Activated T-helper 17 cell treated with anti-CD3 and anti-CD28 coated beads, Interleukin-2, amount 50 U/mL, for 72 hours (primary cell): ENCODE measurements at regions not wholly inside any gene's neighbourhood (a gene's known extent, or its start where the extent isn't known, plus 50 kb on each side); places are given as distances from the start of the nearest gene placed in this dataset.
"Not testable (repeated sequence)": the region's sequence is repeated elsewhere in the genome, so short reads cannot be mapped to it uniquely, and the experiment has no call there.

ENCODE experiments used
- ATAC-seq: fragments of 150-1000 bp; cut with Tn5 transposase; replicated peaks from 2 replicates; pipeline ENCODE4 v1.10.0; 2021; ENCODE audit warnings: mild to moderate bottlenecking, moderate library complexity
- H3K27ac Mint-ChIP-seq: one replicate; pipeline ENCODE4 v1.8.0; 2022; ENCODE audit warnings: mixed read lengths
- H3K27me3 Mint-ChIP-seq: one replicate; pipeline ENCODE4 v1.8.0; 2022; ENCODE audit warnings: mixed read lengths
- H3K36me3 Mint-ChIP-seq: one replicate; pipeline ENCODE4 v1.8.0; 2022; ENCODE audit warnings: low read depth, mild to moderate bottlenecking, mixed read lengths
- H3K4me1 Mint-ChIP-seq: one replicate; pipeline ENCODE4 v1.8.0; 2022; ENCODE audit warnings: mixed read lengths
- H3K4me3 Mint-ChIP-seq: one replicate; pipeline ENCODE4 v1.8.0; 2022; ENCODE audit warnings: mild to moderate bottlenecking, mixed read lengths
- H3K9me3 Mint-ChIP-seq: one replicate; pipeline ENCODE4 v1.8.0; 2022; ENCODE audit warnings: mixed read lengths

- H3K4me3 Mint-ChIP-seq, H3K4me1 Mint-ChIP-seq, H3K27ac Mint-ChIP-seq: not testable (repeated sequence)
Observed at GRCh38 chr3:195999176-195999575, 82.7 kb downstream of the TFRC start.

GRCh38 chr3:195996314-195996713 lies 85.6 kb downstream of the TFRC start:
- H3K27me3 Mint-ChIP-seq, H3K4me1 Mint-ChIP-seq, H3K4me3 Mint-ChIP-seq, H3K36me3 Mint-ChIP-seq, ATAC-seq, H3K9me3 Mint-ChIP-seq, H3K27ac Mint-ChIP-seq: not testable (repeated sequence)

More at GRCh38 chr3:195999176-195999575, 82.7 kb downstream of the TFRC start:
- H3K27me3 Mint-ChIP-seq, ATAC-seq, H3K9me3 Mint-ChIP-seq, H3K36me3 Mint-ChIP-seq: not testable (repeated sequence)

GRCh38 chr3:195994343-195994742 lies 86.0 kb upstream of the TNK2 start:
- H3K4me3 Mint-ChIP-seq, H3K27me3 Mint-ChIP-seq, H3K4me1 Mint-ChIP-seq, ATAC-seq, H3K27ac Mint-ChIP-seq, H3K36me3 Mint-ChIP-seq, H3K9me3 Mint-ChIP-seq: not testable (repeated sequence)

GRCh38 chr3:195993671-195994070 lies 85.3 kb upstream of the TNK2 start:
- not testable (repeated sequence) for H3K36me3 Mint-ChIP-seq, H3K27me3 Mint-ChIP-seq, ATAC-seq, H3K9me3 Mint-ChIP-seq, H3K4me1 Mint-ChIP-seq, H3K27ac Mint-ChIP-seq, H3K4me3 Mint-ChIP-seq

- not testable (repeated sequence) for H3K9me3 Mint-ChIP-seq, H3K27me3 Mint-ChIP-seq, H3K36me3 Mint-ChIP-seq, ATAC-seq, H3K4me3 Mint-ChIP-seq, H3K4me1 Mint-ChIP-seq, H3K27ac Mint-ChIP-seq
Observed at GRCh38 chr3:195992956-195993595, 84.7 kb upstream of the TNK2 start.

GRCh38 chr3:195991986-195992385 lies 83.6 kb upstream of the TNK2 start:
- H3K27ac Mint-ChIP-seq, H3K36me3 Mint-ChIP-seq, H3K4me1 Mint-ChIP-seq, H3K9me3 Mint-ChIP-seq, H3K27me3 Mint-ChIP-seq, ATAC-seq, H3K4me3 Mint-ChIP-seq: not testable (repeated sequence)

- H3K4me1 Mint-ChIP-seq, H3K27me3 Mint-ChIP-seq, ATAC-seq, H3K9me3 Mint-ChIP-seq, H3K36me3 Mint-ChIP-seq: not testable (repeated sequence)
- peak overlapping the region; percentile 79 for H3K27ac Mint-ChIP-seq
- H3K4me3 Mint-ChIP-seq, result peak overlapping the region; percentile 81
Observed at GRCh38 chr3:195991243-195991642, 82.9 kb upstream of the TNK2 start.

GRCh38 chr3:195990841-195991174 lies 82.5 kb upstream of the TNK2 start:
- ATAC-seq, H3K27me3 Mint-ChIP-seq, H3K36me3 Mint-ChIP-seq, H3K9me3 Mint-ChIP-seq, H3K4me1 Mint-ChIP-seq: not testable (repeated sequence)
- Mint-ChIP-seq H3K4me3 (peak overlapping the region; percentile 81), H3K27ac (peak overlapping the region; percentile 79)

GRCh38 chr3:195989921-195990840 lies 81.8 kb upstream of the TNK2 start:
- H3K27ac Mint-ChIP-seq, result peak overlapping the region; percentile 79
- H3K4me3 Mint-ChIP-seq, result peak overlapping the region; percentile 81
- peak; percentile 93 for ATAC-seq
- not testable (repeated sequence) for H3K4me1 Mint-ChIP-seq, H3K36me3 Mint-ChIP-seq, H3K9me3 Mint-ChIP-seq, H3K27me3 Mint-ChIP-seq

- H3K4me3 Mint-ChIP-seq, result peak overlapping the region; percentile 61
- not testable (repeated sequence) for H3K9me3 Mint-ChIP-seq, H3K4me1 Mint-ChIP-seq, H3K36me3 Mint-ChIP-seq, H3K27ac Mint-ChIP-seq, H3K27me3 Mint-ChIP-seq
- peak; percentile 57 for ATAC-seq
Observed at GRCh38 chr3:195989197-195989920, 81.0 kb upstream of the TNK2 start.

- H3K36me3 Mint-ChIP-seq, H3K4me1 Mint-ChIP-seq, H3K27ac Mint-ChIP-seq, ATAC-seq, H3K9me3 Mint-ChIP-seq, H3K27me3 Mint-ChIP-seq: not testable (repeated sequence)
- H3K4me3 Mint-ChIP-seq, result peak overlapping the region; percentile 61
Observed at GRCh38 chr3:195988764-195989163, 80.4 kb upstream of the TNK2 start.

GRCh38 chr3:195987001-195987400 lies 78.7 kb upstream of the TNK2 start:
- H3K36me3 Mint-ChIP-seq, result peaks cover 22% of the 10 kb centered on the region
- not testable (repeated sequence) for H3K4me3 Mint-ChIP-seq, H3K4me1 Mint-ChIP-seq, H3K27me3 Mint-ChIP-seq, H3K27ac Mint-ChIP-seq, H3K9me3 Mint-ChIP-seq, ATAC-seq

GRCh38 chr3:195986576-195986975 lies 78.2 kb upstream of the TNK2 start:
- not testable (repeated sequence) for H3K27me3 Mint-ChIP-seq, H3K9me3 Mint-ChIP-seq, ATAC-seq, H3K27ac Mint-ChIP-seq, H3K4me1 Mint-ChIP-seq, H3K4me3 Mint-ChIP-seq
- H3K36me3 Mint-ChIP-seq, result peaks cover 26% of the 10 kb centered on the region

- H3K4me3 Mint-ChIP-seq, ATAC-seq, H3K4me1 Mint-ChIP-seq, H3K27me3 Mint-ChIP-seq, H3K27ac Mint-ChIP-seq, H3K9me3 Mint-ChIP-seq: not testable (repeated sequence)
- peaks cover 27% of the 10 kb centered on the region for H3K36me3 Mint-ChIP-seq
Observed at GRCh38 chr3:195985348-195985920, 77.1 kb upstream of the TNK2 start.
